HEK293 (cell line): ENCODE measurements at regions not wholly inside any gene's neighbourhood (a gene's known extent, or its start where the extent isn't known, plus 50 kb on each side); places are given as distances from the start of the nearest gene placed in this dataset.

Experiments
- KLF16 ChIP-seq: fragments of 450-650 bp; formaldehyde crosslinking; IDR thresholded peaks from 2 replicates; pipeline ENCODE4 v1.5.1; 2017; ENCODE audit warnings: missing biosample characterization, missing genetic modification characterization
- REST ChIP-seq: fragments of 450-650 bp; formaldehyde crosslinking; IDR thresholded peaks from 2 replicates; pipeline ENCODE4 v1.5.1; 2016; ENCODE audit warnings: missing biosample characterization, missing genetic modification characterization
- TCF7L2 ChIP-seq: IDR thresholded peaks from 2 replicates; pipeline ENCODE4 v1.6.1; 2011; ENCODE audit warnings: low read depth, mild to moderate bottlenecking, inconsistent platforms, low read length, moderate library complexity, borderline replicate concordance
- ZEB2 ChIP-seq: fragments of 450-650 bp; formaldehyde crosslinking; IDR thresholded peaks from 2 replicates; pipeline ENCODE4 v1.5.1; 2016; ENCODE audit warnings: missing biosample characterization, missing genetic modification characterization
- ZNF155 ChIP-seq: fragments of 450-650 bp; formaldehyde crosslinking; IDR thresholded peaks from 2 replicates; pipeline ENCODE4 v1.5.1; 2016; ENCODE audit warnings: missing biosample characterization, missing genetic modification characterization
- ZNF239 ChIP-seq: fragments of 450-650 bp; formaldehyde crosslinking; IDR thresholded peaks from 2 replicates; pipeline ENCODE4 v1.5.1; 2016; ENCODE audit warnings: missing biosample characterization, missing genetic modification characterization
- ZNF274 ChIP-seq, 2 experiments: fragments of 200-500 bp in 1 of 2; fragments of 450-650 bp in 1 of 2; sonication (Bioruptor generic) in 1 of 2; formaldehyde crosslinking in 1 of 2; IDR thresholded peaks; 2 replicates each; pipeline versions ENCODE4 v1.5.1 to v1.6.1; 2014 to 2016; ENCODE audit warnings: borderline replicate concordance in 1 of 2, inconsistent platforms in 1 of 2, low read length in 1 of 2, missing biosample characterization in 1 of 2, missing genetic modification characterization in 1 of 2
- ZNF37A ChIP-seq: fragments of 450-650 bp; IDR thresholded peaks from 2 replicates; pipeline ENCODE4 v1.5.1; 2018; ENCODE audit warnings: missing biosample characterization, missing genetic modification characterization
- TF ChIP-seq, protein P1 (sequence below): fragments of 450-650 bp; formaldehyde crosslinking; IDR thresholded peaks from 2 replicates; pipeline ENCODE4 v1.5.1; 2016; ENCODE audit warnings: missing biosample characterization, missing genetic modification characterization

- no peak for TF ChIP-seq ZNF239 (tag by site-specific recombination)
- TF ChIP-seq ZEB2 (tag by site-specific recombination) = no peak
- TF ChIP-seq, protein P1, sequence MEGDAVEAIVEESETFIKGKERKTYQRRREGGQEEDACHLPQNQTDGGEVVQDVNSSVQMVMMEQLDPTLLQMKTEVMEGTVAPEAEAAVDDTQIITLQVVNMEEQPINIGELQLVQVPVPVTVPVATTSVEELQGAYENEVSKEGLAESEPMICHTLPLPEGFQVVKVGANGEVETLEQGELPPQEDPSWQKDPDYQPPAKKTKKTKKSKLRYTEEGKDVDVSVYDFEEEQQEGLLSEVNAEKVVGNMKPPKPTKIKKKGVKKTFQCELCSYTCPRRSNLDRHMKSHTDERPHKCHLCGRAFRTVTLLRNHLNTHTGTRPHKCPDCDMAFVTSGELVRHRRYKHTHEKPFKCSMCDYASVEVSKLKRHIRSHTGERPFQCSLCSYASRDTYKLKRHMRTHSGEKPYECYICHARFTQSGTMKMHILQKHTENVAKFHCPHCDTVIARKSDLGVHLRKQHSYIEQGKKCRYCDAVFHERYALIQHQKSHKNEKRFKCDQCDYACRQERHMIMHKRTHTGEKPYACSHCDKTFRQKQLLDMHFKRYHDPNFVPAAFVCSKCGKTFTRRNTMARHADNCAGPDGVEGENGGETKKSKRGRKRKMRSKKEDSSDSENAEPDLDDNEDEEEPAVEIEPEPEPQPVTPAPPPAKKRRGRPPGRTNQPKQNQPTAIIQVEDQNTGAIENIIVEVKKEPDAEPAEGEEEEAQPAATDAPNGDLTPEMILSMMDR (tag by site-specific recombination) = no peak
- TF ChIP-seq REST = no peak
- no peak for TF ChIP-seq TCF7L2
- TF ChIP-seq KLF16 (tag by site-specific recombination) = no peak
- TF ChIP-seq ZNF37A (tag by site-specific recombination) = no peak
- no peak for TF ChIP-seq ZNF274 (IDR thresholded peaks at IDR 0.05; ENCODE audit: low read length)
- TF ChIP-seq ZNF274 (tag by site-specific recombination; IDR thresholded peaks at IDR 0.05; ENCODE audit: borderline replicate concordance) = no peak
- no peak for TF ChIP-seq ZNF155 (tag by site-specific recombination)
These were observed 371.9 kb upstream of the ZMIZ1 start for GRCh38 chr10:78696791-78697395.
